ENCODE measurements at regions not wholly inside any gene's neighbourhood (a gene's known extent, or its start where the extent isn't known, plus 50 kb on each side); places are given as distances from the start of the nearest gene placed in this dataset.

- TF ChIP-seq, protein P1, sequence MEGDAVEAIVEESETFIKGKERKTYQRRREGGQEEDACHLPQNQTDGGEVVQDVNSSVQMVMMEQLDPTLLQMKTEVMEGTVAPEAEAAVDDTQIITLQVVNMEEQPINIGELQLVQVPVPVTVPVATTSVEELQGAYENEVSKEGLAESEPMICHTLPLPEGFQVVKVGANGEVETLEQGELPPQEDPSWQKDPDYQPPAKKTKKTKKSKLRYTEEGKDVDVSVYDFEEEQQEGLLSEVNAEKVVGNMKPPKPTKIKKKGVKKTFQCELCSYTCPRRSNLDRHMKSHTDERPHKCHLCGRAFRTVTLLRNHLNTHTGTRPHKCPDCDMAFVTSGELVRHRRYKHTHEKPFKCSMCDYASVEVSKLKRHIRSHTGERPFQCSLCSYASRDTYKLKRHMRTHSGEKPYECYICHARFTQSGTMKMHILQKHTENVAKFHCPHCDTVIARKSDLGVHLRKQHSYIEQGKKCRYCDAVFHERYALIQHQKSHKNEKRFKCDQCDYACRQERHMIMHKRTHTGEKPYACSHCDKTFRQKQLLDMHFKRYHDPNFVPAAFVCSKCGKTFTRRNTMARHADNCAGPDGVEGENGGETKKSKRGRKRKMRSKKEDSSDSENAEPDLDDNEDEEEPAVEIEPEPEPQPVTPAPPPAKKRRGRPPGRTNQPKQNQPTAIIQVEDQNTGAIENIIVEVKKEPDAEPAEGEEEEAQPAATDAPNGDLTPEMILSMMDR (IDR thresholded peaks at IDR 0.05) = no peak
- TF ChIP-seq EP300 (IDR thresholded peaks at IDR 0.05; ENCODE audit: low read depth) = no peak
Observed at GRCh38 chr13:46473806-46474205, 79.2 kb upstream of the LRCH1 start.
